ENCODE measurements at regions not wholly inside any gene's neighbourhood (a gene's known extent, or its start where the extent isn't known, plus 50 kb on each side); places are given as distances from the start of the nearest gene placed in this dataset.

- Histone ChIP-seq H3K9ac (ENCODE audit: insufficient read depth, low read depth, low read length) (no peak overlapping the region), H3K27ac (ENCODE audit: extremely low read length, insufficient read depth, low read length) (no peak overlapping the region), H2AFZ (ENCODE audit: low read length) (no peak overlapping the region), H3K4me2 (ENCODE audit: low read depth, low read length) (no peak overlapping the region), H3K36me3 (replicated peaks in 1 of 2; ENCODE audit: control insufficient read depth in 1 of 2, insufficient read depth in 2 of 2, low read length in 2 of 2) (no peaks in the 10 kb centered on the region), H3K4me1 (ENCODE audit: insufficient read depth, low read length) (no peaks in the 10 kb centered on the region), H3K9me3 (ENCODE audit: low read length) (peaks cover 58% of the 10 kb centered on the region), H4K20me1 (ENCODE audit: insufficient read depth, low read length) (no peaks in the 10 kb centered on the region), H3K79me2 (ENCODE audit: insufficient read depth, low read length) (no peaks in the 10 kb centered on the region), H3K4me3 (replicated peaks in 1 of 3; ENCODE audit: insufficient read depth in 1 of 3, low read depth in 2 of 3, low read length in 3 of 3) (no peak overlapping the region), H3K27me3 (ENCODE audit: control insufficient read depth in 1 of 2, insufficient read depth in 2 of 2, low read length in 2 of 2) (no peaks in the 10 kb centered on the region)
- FAIRE-seq, result no peak
- intact Hi-C loops (cut with micrococcal nuclease; ENCODE audit: unreplicated experiment) (no loop called here), in situ Hi-C loops (cut with HindIII; ENCODE audit: extremely low pct_ligation_motif_present, low pct_unique_long_range_greater_than_20kb) (no loop called here)
- WGBS (ENCODE audit: low lambda C conversion rate), result 19% methylated on average over 4 of the region's 4 CpGs
- DNase-seq (ENCODE audit: low spot score), result no peak
- ChIA-PET POLR2A (no interaction called here), CTCF (ENCODE audit: low intra/inter-chr PET ratio, low total read pairs) (no interaction called here)
- TF ChIP-seq ESRRA (CRISPR knock-in tag; IDR thresholded peaks at IDR 0.05; ENCODE audit: low read depth) (no peak), MAFF (IDR thresholded peaks at IDR 0.05; ENCODE audit: low read depth, low read length) (peak; percentile 37; the same call in 1 of the 2 replicates), CERS6 (CRISPR knock-in tag; IDR thresholded peaks at IDR 0.05) (no peak), RFXANK (CRISPR knock-in tag; IDR thresholded peaks at IDR 0.05) (no peak), ZNF281 (CRISPR knock-in tag; IDR thresholded peaks at IDR 0.05; ENCODE audit: borderline replicate concordance) (no peak), ZNF646 (CRISPR knock-in tag; IDR thresholded peaks at IDR 0.05) (no peak), MAFK (conservative IDR thresholded peaks at IDR 0.05 in 1 of 2, IDR thresholded peaks at IDR 0.05 in 1 of 2; ENCODE audit: low read length in 2 of 2) (peak; percentile 48 to 55; a peak in 3 of 4 replicates)
- no peak for ATAC-seq
- no TSS peak for BruUV-seq (replicated peaks)
Measured at GRCh38 chr4:19999775-20000414, 251.8 kb upstream of the SLIT2 start.

Measured in HepG2 (cell line).